Epithelial cell of esophagus (primary cell): ENCODE measurements at regions not wholly inside any gene's neighbourhood (a gene's known extent, or its start where the extent isn't known, plus 50 kb on each side); places are given as distances from the start of the nearest gene placed in this dataset.
A peak's percentile ranks its signal among the peaks of the same experiment; 100 is the strongest.

Experiments used
- DNase-seq: peaks from one replicate; pipeline ENCODE4 v3.0.0; 2010; ENCODE audit warnings: low read depth
- H3K4me3 ChIP-seq: 2 replicates; pipeline ENCODE4 v1.5.1; 2011; ENCODE audit warnings: mild to moderate bottlenecking, low read length, control low read depth
- CTCF ChIP-seq: IDR thresholded peaks from 2 replicates; pipeline ENCODE4 v1.5.1; 2011; ENCODE audit warnings: low read depth, mild to moderate bottlenecking, low read length, control low read depth, inconsistent platforms; ENCODE audit not compliant: insufficient read depth; ENCODE audit errors: missing control alignments

GRCh38 chr4:122203407-122203806 is 51.3 kb downstream of the BLTP1 start:
- no peak overlapping the region for H3K4me3 ChIP-seq
- no peak for TF ChIP-seq CTCF
- no peak for DNase-seq

- H3K4me3 ChIP-seq: no peak overlapping the region
- peak; percentile 8 for DNase-seq
- TF ChIP-seq CTCF: no peak
These were observed 53.6 kb downstream of the BLTP1 start for GRCh38 chr4:122205687-122206086.

GRCh38 chr4:122212880-122213279 is 60.7 kb downstream of the BLTP1 start:
- TF ChIP-seq CTCF: no peak
- H3K4me3 ChIP-seq: no peak overlapping the region
- no peak for DNase-seq

GRCh38 chr4:122218762-122219161 is 66.6 kb downstream of the BLTP1 start:
- H3K4me3 ChIP-seq: no peak overlapping the region
- TF ChIP-seq CTCF: peak; percentile 37
- peak; percentile 6 for DNase-seq

GRCh38 chr4:122219356-122219755 is 67.2 kb downstream of the BLTP1 start:
- no peak for DNase-seq
- no peak overlapping the region for H3K4me3 ChIP-seq
- no peak for TF ChIP-seq CTCF

- TF ChIP-seq CTCF: no peak
- DNase-seq: no peak
- H3K4me3 ChIP-seq: no peak overlapping the region
These were observed 69.2 kb downstream of the BLTP1 start for GRCh38 chr4:122221322-122221721.

- DNase-seq: peak; percentile 11
- H3K4me3 ChIP-seq: no peak overlapping the region
- peak; percentile 7 for TF ChIP-seq CTCF
These were observed 72.2 kb downstream of the BLTP1 start for GRCh38 chr4:122224348-122224747.
